IMR-90 (cell line): ENCODE measurements at regions not wholly inside any gene's neighbourhood (a gene's known extent, or its start where the extent isn't known, plus 50 kb on each side); places are given as distances from the start of the nearest gene placed in this dataset.

Experiments
- BHLHE40 ChIP-seq: fragments of 150-350 bp; IDR thresholded peaks from 2 replicates; pipeline ENCODE4 v1.6.1; 2016; ENCODE audit warnings: mild to moderate bottlenecking, low read depth, low read length
- CHD1 ChIP-seq: IDR thresholded peaks from 2 replicates; pipeline ENCODE4 v1.6.1; 2012; ENCODE audit warnings: low read depth, low read length, improper control_type of control experiment
- POLR2A ChIP-seq: IDR thresholded peaks from 2 replicates; pipeline ENCODE4 v1.6.1; 2012; ENCODE audit warnings: mild to moderate bottlenecking, low read depth, low read length
- RFX5 ChIP-seq: IDR thresholded peaks from 2 replicates; pipeline ENCODE4 v1.8.0; 2012; ENCODE audit warnings: low read depth, mild to moderate bottlenecking, low read length, moderate library complexity
- TF ChIP-seq, protein P1 (sequence below): conservative IDR thresholded peaks from 2 replicates; pipeline ENCODE4 v1.5.1; 2012; ENCODE audit warnings: mild to moderate bottlenecking, low read depth, low read length, improper control_type of control experiment

DNA sequence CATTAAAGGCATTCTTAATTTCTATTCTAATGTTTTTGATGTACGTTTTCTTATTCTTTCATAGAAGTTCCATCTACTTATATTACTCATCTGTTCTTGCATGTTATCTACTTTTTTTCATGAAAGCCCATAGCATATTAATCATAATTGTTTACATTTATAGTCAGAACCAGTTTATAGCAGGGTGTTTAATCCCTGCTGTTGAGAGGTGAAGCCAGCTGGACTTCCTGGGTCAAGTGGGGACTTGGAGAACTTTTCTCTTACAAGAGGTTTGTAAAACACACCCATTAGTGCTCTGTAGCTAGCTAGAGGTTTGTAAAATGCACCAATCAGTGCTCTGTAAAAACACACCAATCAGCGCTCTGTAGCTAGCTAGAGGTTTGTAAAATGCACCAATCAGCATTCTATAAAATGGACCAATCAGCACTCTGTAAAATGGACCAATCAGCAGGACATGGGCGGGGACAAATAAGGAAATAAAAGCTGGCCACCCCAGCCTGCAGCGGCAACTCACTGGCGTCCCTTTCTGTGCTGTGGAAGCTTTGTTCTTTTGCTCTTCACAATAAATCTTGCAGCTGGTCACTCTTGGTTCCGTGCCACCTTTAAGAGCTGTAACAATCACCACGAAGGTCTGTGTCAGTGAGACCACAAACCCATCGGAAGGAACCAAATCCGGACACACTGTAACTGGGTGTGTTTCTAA is 120.6 kb downstream of the TANC2 start:
- TF ChIP-seq, protein P1, sequence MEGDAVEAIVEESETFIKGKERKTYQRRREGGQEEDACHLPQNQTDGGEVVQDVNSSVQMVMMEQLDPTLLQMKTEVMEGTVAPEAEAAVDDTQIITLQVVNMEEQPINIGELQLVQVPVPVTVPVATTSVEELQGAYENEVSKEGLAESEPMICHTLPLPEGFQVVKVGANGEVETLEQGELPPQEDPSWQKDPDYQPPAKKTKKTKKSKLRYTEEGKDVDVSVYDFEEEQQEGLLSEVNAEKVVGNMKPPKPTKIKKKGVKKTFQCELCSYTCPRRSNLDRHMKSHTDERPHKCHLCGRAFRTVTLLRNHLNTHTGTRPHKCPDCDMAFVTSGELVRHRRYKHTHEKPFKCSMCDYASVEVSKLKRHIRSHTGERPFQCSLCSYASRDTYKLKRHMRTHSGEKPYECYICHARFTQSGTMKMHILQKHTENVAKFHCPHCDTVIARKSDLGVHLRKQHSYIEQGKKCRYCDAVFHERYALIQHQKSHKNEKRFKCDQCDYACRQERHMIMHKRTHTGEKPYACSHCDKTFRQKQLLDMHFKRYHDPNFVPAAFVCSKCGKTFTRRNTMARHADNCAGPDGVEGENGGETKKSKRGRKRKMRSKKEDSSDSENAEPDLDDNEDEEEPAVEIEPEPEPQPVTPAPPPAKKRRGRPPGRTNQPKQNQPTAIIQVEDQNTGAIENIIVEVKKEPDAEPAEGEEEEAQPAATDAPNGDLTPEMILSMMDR: no peak
- TF ChIP-seq CHD1 (no peak), BHLHE40 (no peak), POLR2A (no peak), RFX5 (no peak)
